ENCODE measurements at regions not wholly inside any gene's neighbourhood (a gene's known extent, or its start where the extent isn't known, plus 50 kb on each side); places are given as distances from the start of the nearest gene placed in this dataset.
A peak's percentile ranks its signal among the peaks of the same experiment; 100 is the strongest.

DNA sequence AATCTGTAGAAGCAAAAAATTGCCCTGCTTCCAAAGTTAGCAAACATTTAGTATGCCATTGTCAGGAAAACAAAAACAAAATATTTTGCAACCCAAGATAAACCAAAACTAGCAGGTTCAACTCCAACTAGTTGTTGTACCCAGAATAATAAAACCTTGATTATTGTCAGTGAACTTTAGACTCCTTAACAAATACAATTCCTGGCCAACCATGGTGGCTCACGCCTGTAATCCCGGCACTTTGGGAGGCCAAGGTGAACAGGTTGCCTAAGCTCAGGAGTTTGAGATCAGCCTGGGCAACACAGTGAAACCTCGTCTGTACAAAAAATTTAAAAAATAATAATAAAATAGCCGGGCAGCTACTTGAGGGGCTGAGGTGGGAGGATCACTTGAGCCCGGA lies 53.6 kb upstream of the EPCAM start:
- H3K4me2 ChIP-seq (ENCODE audit: low read depth, low read length, poor library complexity, severe bottlenecking), result no peak overlapping the region
- no peaks in the 10 kb centered on the region for H3K9me2 ChIP-seq (replicated peaks; ENCODE audit: low read depth, low read length)
- H3K4me3 ChIP-seq (ENCODE audit: low read length, poor library complexity, severe bottlenecking), result no peak overlapping the region
- H4K20me1 ChIP-seq (ENCODE audit: insufficient read depth, low read length, poor library complexity, severe bottlenecking), result no peaks in the 10 kb centered on the region
- TF ChIP-seq EZH2phosphoT487 (IDR thresholded peaks at IDR 0.05; ENCODE audit: borderline replicate concordance), result no peak
- no peak for TF ChIP-seq CTCF (conservative IDR thresholded peaks at IDR 0.05; ENCODE audit: low read length)
- no peaks in the 10 kb centered on the region for H3K9me3 ChIP-seq (ENCODE audit: insufficient read depth, low read depth, low read length)
- H2AFZ ChIP-seq (ENCODE audit: low read length), result no peak overlapping the region
- no peak overlapping the region for H3K9ac ChIP-seq (ENCODE audit: low read depth, low read length, poor library complexity, severe bottlenecking)
- no peaks in the 10 kb centered on the region for H3K36me3 ChIP-seq (ENCODE audit: insufficient read depth, low read length)
- H3K79me2 ChIP-seq (ENCODE audit: insufficient read depth, low read length), result no peaks in the 10 kb centered on the region
- no peaks in the 10 kb centered on the region for H3F3A ChIP-seq (ENCODE audit: low read depth)
- no peaks in the 10 kb centered on the region for H3K27me3 ChIP-seq (ENCODE audit: insufficient read depth, low read length, poor library complexity, severe bottlenecking)
- peaks cover 8% of the 10 kb centered on the region for H3K4me1 ChIP-seq (ENCODE audit: insufficient read depth, low read length, poor library complexity, severe bottlenecking)

DNA sequence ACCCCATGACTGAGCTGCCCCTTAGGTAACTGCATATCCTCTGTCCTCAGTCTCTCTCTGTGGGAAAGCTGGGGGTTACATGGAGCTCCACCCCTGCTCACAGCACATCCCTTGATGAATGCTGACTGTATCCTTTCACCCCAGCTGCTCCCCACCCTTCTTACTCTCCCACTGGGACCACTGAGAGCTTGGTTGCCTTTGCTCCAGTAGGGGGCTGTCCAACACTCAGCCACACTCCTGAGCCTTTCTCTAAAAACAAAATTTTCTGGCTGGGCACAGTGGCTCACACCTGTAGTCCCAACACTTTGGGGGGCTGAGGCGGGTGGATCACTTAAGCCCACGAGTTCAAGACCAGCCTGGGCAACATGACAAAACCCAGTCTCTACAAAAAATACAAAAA lies 55.4 kb upstream of the EPCAM start:
- H4K20me1 ChIP-seq (ENCODE audit: insufficient read depth, low read length, poor library complexity, severe bottlenecking), result no peaks in the 10 kb centered on the region
- no peaks in the 10 kb centered on the region for H3F3A ChIP-seq (ENCODE audit: low read depth)
- no peak overlapping the region for H3K9ac ChIP-seq (ENCODE audit: low read depth, low read length, poor library complexity, severe bottlenecking)
- no peaks in the 10 kb centered on the region for H3K9me3 ChIP-seq (ENCODE audit: insufficient read depth, low read depth, low read length)
- H3K9me2 ChIP-seq (replicated peaks; ENCODE audit: low read depth, low read length), result no peaks in the 10 kb centered on the region
- TF ChIP-seq EZH2phosphoT487 (IDR thresholded peaks at IDR 0.05; ENCODE audit: borderline replicate concordance) (no peak), CTCF (conservative IDR thresholded peaks at IDR 0.05; ENCODE audit: low read length) (peak; percentile 45; the same call in 1 of the 2 replicates)
- no peak overlapping the region for H3K4me2 ChIP-seq (ENCODE audit: low read depth, low read length, poor library complexity, severe bottlenecking)
- no peak overlapping the region for H3K4me3 ChIP-seq (ENCODE audit: low read length, poor library complexity, severe bottlenecking)
- no peaks in the 10 kb centered on the region for H3K27me3 ChIP-seq (ENCODE audit: insufficient read depth, low read length, poor library complexity, severe bottlenecking)
- no peak overlapping the region for H2AFZ ChIP-seq (ENCODE audit: low read length)
- no peaks in the 10 kb centered on the region for H3K36me3 ChIP-seq (ENCODE audit: insufficient read depth, low read length)
- no peaks in the 10 kb centered on the region for H3K79me2 ChIP-seq (ENCODE audit: insufficient read depth, low read length)
- peaks cover 14% of the 10 kb centered on the region for H3K4me1 ChIP-seq (ENCODE audit: insufficient read depth, low read length, poor library complexity, severe bottlenecking)

DNA sequence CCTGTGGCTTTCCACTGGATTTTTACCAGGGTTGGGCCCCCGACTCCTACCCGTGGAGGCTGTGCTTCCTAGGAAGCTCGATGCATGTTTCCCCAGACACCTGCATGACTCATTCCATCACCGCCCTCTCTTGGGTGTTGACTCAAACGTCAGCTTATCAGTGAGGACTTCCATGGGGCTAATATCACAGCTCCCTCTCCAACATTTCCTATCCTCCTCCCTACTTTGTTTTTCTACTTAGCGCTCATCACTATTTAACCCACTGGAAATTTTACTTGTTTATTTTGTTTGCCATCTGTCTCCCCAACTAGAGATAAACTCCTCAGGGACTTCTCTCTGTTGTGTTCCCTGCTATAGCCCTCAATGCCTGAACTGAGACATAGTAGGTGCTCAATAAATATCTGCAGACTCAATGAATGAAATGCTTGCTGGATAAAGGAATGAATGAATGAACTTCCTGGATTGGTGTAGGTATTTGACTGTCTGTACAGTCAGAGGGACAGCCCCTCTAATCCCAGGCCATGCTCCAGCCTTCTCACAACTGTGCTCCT lies 55.9 kb upstream of the EPCAM start:
- H3K27me3 ChIP-seq (ENCODE audit: insufficient read depth, low read length, poor library complexity, severe bottlenecking), result no peaks in the 10 kb centered on the region
- TF ChIP-seq EZH2phosphoT487 (IDR thresholded peaks at IDR 0.05; ENCODE audit: borderline replicate concordance), result no peak
- TF ChIP-seq CTCF (conservative IDR thresholded peaks at IDR 0.05; ENCODE audit: low read length), result no peak
- no peaks in the 10 kb centered on the region for H4K20me1 ChIP-seq (ENCODE audit: insufficient read depth, low read length, poor library complexity, severe bottlenecking)
- no peak overlapping the region for H2AFZ ChIP-seq (ENCODE audit: low read length)
- no peaks in the 10 kb centered on the region for H3F3A ChIP-seq (ENCODE audit: low read depth)
- H3K9me3 ChIP-seq (ENCODE audit: insufficient read depth, low read depth, low read length), result no peaks in the 10 kb centered on the region
- no peak overlapping the region for H3K4me3 ChIP-seq (ENCODE audit: low read length, poor library complexity, severe bottlenecking)
- no peaks in the 10 kb centered on the region for H3K79me2 ChIP-seq (ENCODE audit: insufficient read depth, low read length)
- no peak overlapping the region for H3K4me2 ChIP-seq (ENCODE audit: low read depth, low read length, poor library complexity, severe bottlenecking)
- no peaks in the 10 kb centered on the region for H3K36me3 ChIP-seq (ENCODE audit: insufficient read depth, low read length)
- no peaks in the 10 kb centered on the region for H3K9me2 ChIP-seq (replicated peaks; ENCODE audit: low read depth, low read length)
- H3K4me1 ChIP-seq (ENCODE audit: insufficient read depth, low read length, poor library complexity, severe bottlenecking), result peaks cover 14% of the 10 kb centered on the region
- H3K9ac ChIP-seq (ENCODE audit: low read depth, low read length, poor library complexity, severe bottlenecking), result no peak overlapping the region
